H1 (cell line): ENCODE measurements at regions not wholly inside any gene's neighbourhood (a gene's known extent, or its start where the extent isn't known, plus 50 kb on each side); places are given as distances from the start of the nearest gene placed in this dataset.

Source experiments
- CHD1 ChIP-seq: IDR thresholded peaks from 2 replicates; pipeline ENCODE4 v1.6.1; 2012; ENCODE audit warnings: low read depth, low read length, improper control_type of control experiment
- KDM5A ChIP-seq: fragments of 200-600 bp; IDR thresholded peaks from 2 replicates; pipeline ENCODE4 v1.7.1; 2012; ENCODE audit warnings: mild to moderate bottlenecking, low read length, inconsistent platforms, mixed read lengths
- RAD21 ChIP-seq, 2 experiments: IDR thresholded peaks in 1 of 2; conservative IDR thresholded peaks in 1 of 2; 2 replicates each; pipeline ENCODE4 v1.6.1; 2011; ENCODE audit warnings: low read depth in 2 of 2, low read length in 2 of 2, improper control_type of control experiment in 1 of 2, inconsistent platforms in 1 of 2, mild to moderate bottlenecking in 1 of 2, moderate library complexity in 1 of 2
- YY1 ChIP-seq: IDR thresholded peaks from 2 replicates; pipeline ENCODE4 v1.6.1; 2011; ENCODE audit warnings: low read depth, mild to moderate bottlenecking, low read length

DNA sequence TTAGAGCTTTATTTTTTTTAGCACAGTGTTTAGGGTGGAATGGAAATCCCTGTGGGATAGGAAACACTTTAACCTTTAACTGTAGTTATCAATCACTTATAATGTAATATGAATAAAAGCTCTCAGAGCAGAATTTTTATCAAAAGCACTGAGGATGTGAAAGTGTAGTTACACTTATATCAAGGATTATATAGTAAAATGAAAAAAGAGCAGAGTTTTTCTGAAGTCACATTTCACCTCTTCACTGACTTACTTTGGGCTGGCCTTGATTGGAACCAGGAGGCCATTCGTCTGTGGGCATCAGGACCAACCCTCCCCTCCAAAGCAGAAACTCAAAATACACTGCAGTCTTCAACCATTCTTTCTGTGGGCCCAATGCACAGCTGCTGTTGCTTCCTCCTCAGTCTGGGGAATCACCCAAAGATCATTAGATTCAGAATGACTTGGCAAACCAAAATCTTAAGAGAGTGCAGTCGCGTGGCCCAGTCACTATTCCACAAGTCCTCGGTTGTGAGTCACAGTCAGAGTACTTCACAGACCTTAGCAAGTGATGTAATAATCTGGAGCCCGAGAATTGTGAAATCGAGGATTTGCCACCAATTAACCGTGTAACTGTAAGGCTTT is 132.6 kb upstream of the COL8A1 start (continued):
- no peak for TF ChIP-seq CHD1
- TF ChIP-seq KDM5A, result no peak
- no peak for TF ChIP-seq YY1
- TF ChIP-seq RAD21 (IDR thresholded peaks at IDR 0.05 in 1 of 2, conservative IDR thresholded peaks at IDR 0.05 in 1 of 2; ENCODE audit: low read depth in 2 of 2, low read length in 2 of 2), result no peak
